ENCODE measurements at regions not wholly inside any gene's neighbourhood (a gene's known extent, or its start where the extent isn't known, plus 50 kb on each side); places are given as distances from the start of the nearest gene placed in this dataset.
A peak's percentile ranks its signal among the peaks of the same experiment; 100 is the strongest.

GRCh38 chr2:217289907-217290280 is 430.0 kb upstream of the TNP1 start:
- Histone ChIP-seq H3K27me3 (ENCODE audit: insufficient read depth) (no peaks in the 10 kb centered on the region), H3K79me2 (ENCODE audit: insufficient read depth) (no peaks in the 10 kb centered on the region), H3K4me3 (ENCODE audit: low read depth in 2 of 2, low read length in 1 of 2) (no peak overlapping the region), H4K20me1 (ENCODE audit: insufficient read depth) (no peaks in the 10 kb centered on the region), H3K9me2 (no peaks in the 10 kb centered on the region), H3K4me2 (no peak overlapping the region), H3F3A (replicated peaks; ENCODE audit: insufficient read depth) (no peaks in the 10 kb centered on the region), H3K36me3 (replicated peaks in 1 of 2; ENCODE audit: control insufficient read depth in 1 of 2, insufficient read depth in 2 of 2, low read length in 1 of 2) (no peaks in the 10 kb centered on the region), H3K9ac (no peak overlapping the region), H3K4me1 (ENCODE audit: control insufficient read depth in 1 of 2, insufficient read depth in 2 of 2, low read depth in 1 of 2, low read length in 1 of 2) (peaks cover 0 to 18% of the 10 kb centered on the region in 2 experiments; a peak in 2 of 4 replicates), H3K9me3 (no peaks in the 10 kb centered on the region), H2AFZ (ENCODE audit: low read depth) (no peak overlapping the region), H3K27ac (ENCODE audit: low read depth in 2 of 2, low read length in 1 of 2) (peak overlapping the region in 1 of 2 experiments; percentile 82; a peak in 2 of 4 replicates)
- WGBS (ENCODE audit: low lambda C conversion rate) = 57% methylated on average over 2 of the region's 2 CpGs
- CTCF ChIA-PET = interaction anchor here (0.7 to 1.2 kb wide), 4 partner anchors 124 to 593 kb away, joined by 3 to 7 read pairs (median 3); no protein-coding TSS in a partner anchor
- DNase-seq = peak; percentile 61
- POLR2A ChIA-PET = interaction anchor here (0.6 kb wide), 1 partner anchor 927 kb away, joined by 3 read pairs; no protein-coding TSS in a partner anchor
- peak; percentile 38; the same call in 1 of the 2 replicates for TF ChIP-seq RAD21 (IDR thresholded peaks at IDR 0.05; ENCODE audit: low read length)
- no peak for TF ChIP-seq JUND (IDR thresholded peaks at IDR 0.05)
- TF ChIP-seq, protein P1, sequence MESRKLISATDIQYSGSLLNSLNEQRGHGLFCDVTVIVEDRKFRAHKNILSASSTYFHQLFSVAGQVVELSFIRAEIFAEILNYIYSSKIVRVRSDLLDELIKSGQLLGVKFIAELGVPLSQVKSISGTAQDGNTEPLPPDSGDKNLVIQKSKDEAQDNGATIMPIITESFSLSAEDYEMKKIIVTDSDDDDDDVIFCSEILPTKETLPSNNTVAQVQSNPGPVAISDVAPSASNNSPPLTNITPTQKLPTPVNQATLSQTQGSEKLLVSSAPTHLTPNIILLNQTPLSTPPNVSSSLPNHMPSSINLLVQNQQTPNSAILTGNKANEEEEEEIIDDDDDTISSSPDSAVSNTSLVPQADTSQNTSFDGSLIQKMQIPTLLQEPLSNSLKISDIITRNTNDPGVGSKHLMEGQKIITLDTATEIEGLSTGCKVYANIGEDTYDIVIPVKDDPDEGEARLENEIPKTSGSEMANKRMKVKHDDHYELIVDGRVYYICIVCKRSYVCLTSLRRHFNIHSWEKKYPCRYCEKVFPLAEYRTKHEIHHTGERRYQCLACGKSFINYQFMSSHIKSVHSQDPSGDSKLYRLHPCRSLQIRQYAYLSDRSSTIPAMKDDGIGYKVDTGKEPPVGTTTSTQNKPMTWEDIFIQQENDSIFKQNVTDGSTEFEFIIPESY (IDR thresholded peaks at IDR 0.05; ENCODE audit: borderline replicate concordance, low read depth) = no peak
- TF ChIP-seq CHD2 (IDR thresholded peaks at IDR 0.05; ENCODE audit: low read length, partially characterized antibody) = peak; percentile 59
- TF ChIP-seq PBX3 (IDR thresholded peaks at IDR 0.05) = no peak
- TF ChIP-seq FOXJ3 (CRISPR knock-in tag; IDR thresholded peaks at IDR 0.05) = peak; percentile 50; the same call in 1 of the 2 replicates
- TF ChIP-seq SIN3A (IDR thresholded peaks at IDR 0.05; ENCODE audit: borderline replicate concordance, low read depth, low read length) = no peak
- TF ChIP-seq FOXM1 (IDR thresholded peaks at IDR 0.05; ENCODE audit: low read depth) = no peak
- no peak for TF ChIP-seq TAF1 (IDR thresholded peaks at IDR 0.05; ENCODE audit: borderline replicate concordance, low read depth, low read length)
- TF ChIP-seq ELF1 (IDR thresholded peaks at IDR 0.05) = no peak
- TF ChIP-seq GATA2 (CRISPR knock-in tag; IDR thresholded peaks at IDR 0.05) = peak; percentile 95
- TF ChIP-seq NRF1 (IDR thresholded peaks at IDR 0.05; ENCODE audit: low read depth, low read length) = no peak
- no peak for TF ChIP-seq FOSL2 (IDR thresholded peaks at IDR 0.05; ENCODE audit: borderline replicate concordance, low read depth)
- TF ChIP-seq SMC3 (IDR thresholded peaks at IDR 0.05; ENCODE audit: low read depth, low read length) = no peak
- TF ChIP-seq TCF12 (IDR thresholded peaks at IDR 0.05) = no peak
- no peak for TF ChIP-seq POLR2AphosphoS5 (IDR thresholded peaks at IDR 0.05; ENCODE audit: low read depth, low read length)
- TF ChIP-seq USF2 (IDR thresholded peaks at IDR 0.05; ENCODE audit: borderline replicate concordance, low read depth, low read length) = no peak
- TF ChIP-seq, protein P2, sequence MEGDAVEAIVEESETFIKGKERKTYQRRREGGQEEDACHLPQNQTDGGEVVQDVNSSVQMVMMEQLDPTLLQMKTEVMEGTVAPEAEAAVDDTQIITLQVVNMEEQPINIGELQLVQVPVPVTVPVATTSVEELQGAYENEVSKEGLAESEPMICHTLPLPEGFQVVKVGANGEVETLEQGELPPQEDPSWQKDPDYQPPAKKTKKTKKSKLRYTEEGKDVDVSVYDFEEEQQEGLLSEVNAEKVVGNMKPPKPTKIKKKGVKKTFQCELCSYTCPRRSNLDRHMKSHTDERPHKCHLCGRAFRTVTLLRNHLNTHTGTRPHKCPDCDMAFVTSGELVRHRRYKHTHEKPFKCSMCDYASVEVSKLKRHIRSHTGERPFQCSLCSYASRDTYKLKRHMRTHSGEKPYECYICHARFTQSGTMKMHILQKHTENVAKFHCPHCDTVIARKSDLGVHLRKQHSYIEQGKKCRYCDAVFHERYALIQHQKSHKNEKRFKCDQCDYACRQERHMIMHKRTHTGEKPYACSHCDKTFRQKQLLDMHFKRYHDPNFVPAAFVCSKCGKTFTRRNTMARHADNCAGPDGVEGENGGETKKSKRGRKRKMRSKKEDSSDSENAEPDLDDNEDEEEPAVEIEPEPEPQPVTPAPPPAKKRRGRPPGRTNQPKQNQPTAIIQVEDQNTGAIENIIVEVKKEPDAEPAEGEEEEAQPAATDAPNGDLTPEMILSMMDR (IDR thresholded peaks at IDR 0.05) = no peak
- 0 out of 2 replicates have a peak, but pooled peaks have one; percentile 27 for TF ChIP-seq RCOR1 (IDR thresholded peaks at IDR 0.05; ENCODE audit: low read length)
- TF ChIP-seq USF1 (IDR thresholded peaks at IDR 0.05; ENCODE audit: borderline replicate concordance, low read depth) = no peak
- TF ChIP-seq REST (IDR thresholded peaks at IDR 0.05; ENCODE audit: low read depth, low read length) = no peak
- TF ChIP-seq NFIC (IDR thresholded peaks at IDR 0.05; ENCODE audit: borderline replicate concordance) = no peak
- TF ChIP-seq, protein P3, sequence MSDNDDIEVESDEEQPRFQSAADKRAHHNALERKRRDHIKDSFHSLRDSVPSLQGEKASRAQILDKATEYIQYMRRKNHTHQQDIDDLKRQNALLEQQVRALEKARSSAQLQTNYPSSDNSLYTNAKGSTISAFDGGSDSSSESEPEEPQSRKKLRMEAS (IDR thresholded peaks at IDR 0.05; ENCODE audit: low read depth) = no peak
- TF ChIP-seq MXI1 (IDR thresholded peaks at IDR 0.05; ENCODE audit: low read depth, low read length) = no peak
